ENCODE measurements at regions not wholly inside any gene's neighbourhood (a gene's known extent, or its start where the extent isn't known, plus 50 kb on each side); places are given as distances from the start of the nearest gene placed in this dataset.

DNA sequence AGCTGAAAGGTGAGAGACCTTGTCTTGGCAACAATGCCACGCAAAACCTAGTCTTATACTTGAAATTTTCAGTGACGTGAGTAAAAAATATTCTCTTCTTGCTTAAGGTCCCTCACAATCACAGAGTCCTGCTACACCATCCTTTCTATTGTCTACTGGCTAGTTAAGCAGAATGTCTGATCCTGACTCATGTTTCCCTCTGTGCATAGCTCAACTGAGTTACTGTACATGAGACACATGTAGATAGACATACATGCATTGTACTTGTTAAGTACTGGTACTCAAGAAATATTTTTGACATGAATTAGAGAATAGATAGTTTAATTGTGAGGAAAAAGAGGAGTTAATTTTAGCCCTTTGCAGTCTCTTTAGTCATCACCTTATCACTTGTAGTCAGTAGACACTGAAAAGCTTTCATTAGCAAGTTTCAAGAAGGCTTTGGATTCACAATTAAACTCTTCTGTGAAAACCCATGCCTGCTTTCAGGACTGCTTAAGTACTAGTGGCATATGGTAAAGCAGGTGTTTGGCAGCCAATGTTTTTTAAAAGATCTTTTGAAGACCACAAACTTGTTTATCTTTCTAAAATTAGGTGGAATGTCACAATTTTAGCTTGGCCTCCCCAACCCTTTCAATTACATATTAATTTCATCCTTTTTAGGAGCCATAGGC is 158.7 kb upstream of the CCDC150 start:
- H3K36me3 Mint-ChIP-seq (ENCODE audit: low read depth) = peaks cover 5% of the 10 kb centered on the region
- H3K4me1 Mint-ChIP-seq = no peaks in the 10 kb centered on the region
- no peak overlapping the region for H3K27ac Mint-ChIP-seq
- TF ChIP-seq, protein P1, sequence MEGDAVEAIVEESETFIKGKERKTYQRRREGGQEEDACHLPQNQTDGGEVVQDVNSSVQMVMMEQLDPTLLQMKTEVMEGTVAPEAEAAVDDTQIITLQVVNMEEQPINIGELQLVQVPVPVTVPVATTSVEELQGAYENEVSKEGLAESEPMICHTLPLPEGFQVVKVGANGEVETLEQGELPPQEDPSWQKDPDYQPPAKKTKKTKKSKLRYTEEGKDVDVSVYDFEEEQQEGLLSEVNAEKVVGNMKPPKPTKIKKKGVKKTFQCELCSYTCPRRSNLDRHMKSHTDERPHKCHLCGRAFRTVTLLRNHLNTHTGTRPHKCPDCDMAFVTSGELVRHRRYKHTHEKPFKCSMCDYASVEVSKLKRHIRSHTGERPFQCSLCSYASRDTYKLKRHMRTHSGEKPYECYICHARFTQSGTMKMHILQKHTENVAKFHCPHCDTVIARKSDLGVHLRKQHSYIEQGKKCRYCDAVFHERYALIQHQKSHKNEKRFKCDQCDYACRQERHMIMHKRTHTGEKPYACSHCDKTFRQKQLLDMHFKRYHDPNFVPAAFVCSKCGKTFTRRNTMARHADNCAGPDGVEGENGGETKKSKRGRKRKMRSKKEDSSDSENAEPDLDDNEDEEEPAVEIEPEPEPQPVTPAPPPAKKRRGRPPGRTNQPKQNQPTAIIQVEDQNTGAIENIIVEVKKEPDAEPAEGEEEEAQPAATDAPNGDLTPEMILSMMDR (IDR thresholded peaks at IDR 0.05) = no peak
- no peak overlapping the region for H3K4me3 Mint-ChIP-seq
- no peak for DNase-seq
- H3K9me3 Mint-ChIP-seq = no peaks in the 10 kb centered on the region
- no peaks in the 10 kb centered on the region for H3K27me3 Mint-ChIP-seq (ENCODE audit: low read depth, poor library complexity)

DNA sequence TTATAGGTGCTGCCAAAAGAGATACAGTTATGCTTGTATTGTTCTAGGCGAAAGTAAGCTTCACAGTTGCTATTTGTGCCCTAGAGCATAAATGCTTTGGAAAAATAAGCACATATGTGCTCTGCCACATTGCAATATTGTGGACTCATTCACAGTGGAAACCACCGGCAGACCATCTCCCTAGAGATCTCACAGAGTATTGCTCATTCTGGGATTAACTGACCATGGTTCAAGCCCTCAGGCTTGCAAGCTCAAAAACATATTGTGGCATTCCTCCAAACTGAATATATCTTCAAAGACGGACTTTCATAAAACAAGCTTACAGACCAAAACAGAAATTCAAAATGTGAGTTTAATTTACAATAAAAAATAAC is 158.2 kb upstream of the CCDC150 start:
- H3K36me3 Mint-ChIP-seq (ENCODE audit: low read depth) = peaks cover 5% of the 10 kb centered on the region
- DNase-seq = no peak
- H3K4me1 Mint-ChIP-seq = no peaks in the 10 kb centered on the region
- TF ChIP-seq, protein P1 (IDR thresholded peaks at IDR 0.05) = no peak
- no peak overlapping the region for H3K27ac Mint-ChIP-seq
- no peak overlapping the region for H3K4me3 Mint-ChIP-seq
- H3K9me3 Mint-ChIP-seq = no peaks in the 10 kb centered on the region
- H3K27me3 Mint-ChIP-seq (ENCODE audit: low read depth, poor library complexity) = no peaks in the 10 kb centered on the region

DNA sequence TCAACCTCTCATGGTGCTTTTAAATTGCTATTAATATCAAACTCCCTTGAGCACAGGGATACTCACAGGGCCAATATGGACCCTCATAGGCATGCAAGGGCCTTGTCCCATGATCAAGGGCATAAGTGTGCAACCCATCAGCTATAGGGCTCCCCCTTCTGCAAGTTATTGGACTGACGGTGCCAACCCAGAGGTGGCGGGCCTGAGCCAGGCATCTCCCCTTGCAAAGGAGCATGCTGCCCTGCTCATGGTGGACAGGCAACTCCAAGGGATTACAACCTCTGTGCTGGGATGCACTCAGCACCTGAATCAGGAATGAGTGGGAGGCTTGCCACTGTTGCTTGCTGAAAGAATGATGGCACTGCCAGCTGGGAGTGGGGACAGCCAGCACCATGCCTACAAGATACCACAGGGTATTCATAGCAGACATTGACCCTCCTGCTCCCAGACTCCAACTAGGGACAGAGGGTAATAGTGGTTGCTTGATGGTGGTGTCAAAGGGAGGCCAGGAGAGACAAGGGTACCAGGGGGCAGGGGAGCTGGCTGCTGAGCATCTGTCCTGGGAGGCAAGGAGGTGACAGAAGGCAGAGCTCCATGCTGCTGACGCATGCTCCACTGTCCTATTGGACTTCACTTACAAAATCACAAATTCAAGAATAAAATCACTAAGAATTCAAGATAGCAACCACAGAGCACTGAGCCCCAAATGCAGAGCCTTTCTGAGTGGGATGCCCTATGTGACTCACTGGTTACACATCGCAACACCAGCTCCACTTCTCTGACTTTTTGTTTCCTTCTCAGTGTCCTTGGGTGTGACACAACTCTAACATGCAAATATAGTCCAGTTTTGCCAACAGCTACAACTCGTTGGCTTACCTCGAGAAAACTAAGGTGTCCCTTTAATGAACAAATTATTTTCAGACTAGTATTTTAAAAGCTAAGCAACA is 157.1 kb upstream of the CCDC150 start:
- Mint-ChIP-seq H3K27me3 (ENCODE audit: low read depth, poor library complexity) (peaks cover 1% of the 10 kb centered on the region), H3K4me1 (no peaks in the 10 kb centered on the region), H3K27ac (no peak overlapping the region), H3K4me3 (no peak overlapping the region), H3K9me3 (no peaks in the 10 kb centered on the region), H3K36me3 (ENCODE audit: low read depth) (peaks cover 5% of the 10 kb centered on the region)
- TF ChIP-seq, protein P1 (IDR thresholded peaks at IDR 0.05) = no peak
- DNase-seq = no peak

DNA sequence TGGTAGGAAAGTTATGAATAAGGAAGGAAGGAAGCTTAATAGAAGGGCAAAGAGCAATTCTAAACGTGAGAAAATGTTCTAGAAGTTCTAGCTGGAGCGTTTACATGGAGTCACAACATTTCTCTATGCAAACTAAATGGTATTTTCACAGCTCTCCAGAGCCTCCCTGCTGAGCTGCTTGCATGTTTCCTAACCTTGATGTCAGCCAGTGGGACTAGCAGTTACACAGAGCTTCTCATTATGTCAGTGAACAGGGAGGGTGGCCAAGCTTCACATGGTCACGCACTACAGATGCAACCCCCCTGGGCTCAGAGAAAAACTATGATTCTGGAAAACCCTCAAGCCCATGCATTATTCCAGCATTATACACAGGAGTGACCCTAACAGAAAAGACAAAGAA is 153.4 kb upstream of the CCDC150 start:
- H3K27ac Mint-ChIP-seq = no peak overlapping the region
- DNase-seq = no peak
- TF ChIP-seq, protein P1 (IDR thresholded peaks at IDR 0.05) = no peak
- no peak overlapping the region for H3K4me3 Mint-ChIP-seq
- H3K9me3 Mint-ChIP-seq = no peaks in the 10 kb centered on the region
- peaks cover 3% of the 10 kb centered on the region for H3K27me3 Mint-ChIP-seq (ENCODE audit: low read depth, poor library complexity)
- no peaks in the 10 kb centered on the region for H3K4me1 Mint-ChIP-seq
- peaks cover 12% of the 10 kb centered on the region for H3K36me3 Mint-ChIP-seq (ENCODE audit: low read depth)

DNA sequence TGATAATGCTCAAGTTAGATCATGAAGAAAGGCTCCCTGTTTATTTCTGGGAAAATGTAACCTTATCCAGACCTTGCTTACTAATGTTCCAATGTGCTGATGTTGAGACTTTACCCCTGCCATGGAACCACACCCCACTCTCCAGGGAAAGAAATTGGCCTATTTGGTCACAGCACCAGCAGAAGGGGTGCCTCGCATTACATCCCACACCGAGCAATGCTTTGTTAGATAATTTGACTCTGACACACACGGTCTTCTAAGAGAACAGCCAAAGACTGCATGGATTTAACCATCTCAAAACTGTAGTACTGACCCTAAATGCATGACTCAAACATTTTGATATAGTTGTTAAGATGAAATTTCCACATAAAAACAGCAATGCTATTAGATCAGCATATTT is 152.1 kb upstream of the CCDC150 start:
- no peaks in the 10 kb centered on the region for H3K4me1 Mint-ChIP-seq
- DNase-seq = no peak
- H3K36me3 Mint-ChIP-seq (ENCODE audit: low read depth) = peaks cover 15% of the 10 kb centered on the region
- H3K27ac Mint-ChIP-seq = no peak overlapping the region
- TF ChIP-seq, protein P1 (IDR thresholded peaks at IDR 0.05) = no peak
- no peaks in the 10 kb centered on the region for H3K9me3 Mint-ChIP-seq
- peaks cover 3% of the 10 kb centered on the region for H3K27me3 Mint-ChIP-seq (ENCODE audit: low read depth, poor library complexity)
- H3K4me3 Mint-ChIP-seq = no peak overlapping the region
